Keratinocyte (primary cell): ENCODE measurements at regions not wholly inside any gene's neighbourhood (a gene's known extent, or its start where the extent isn't known, plus 50 kb on each side); places are given as distances from the start of the nearest gene placed in this dataset.

Source experiments
- CTCF ChIP-seq, 3 experiments: IDR thresholded peaks in 1 of 3; conservative IDR thresholded peaks in 1 of 3; optimal IDR thresholded peaks in 1 of 3; 2 replicates in 2 of 3; 3 replicates in 1 of 3; pipeline versions ENCODE3 to v1.5.1; 2011; ENCODE audit warnings: low read length in 3 of 3, mild to moderate bottlenecking in 3 of 3, moderate library complexity in 2 of 3, control low read depth in 1 of 3, inconsistent platforms in 1 of 3; ENCODE audit not compliant: insufficient read depth in 2 of 3; ENCODE audit errors: extremely low read depth in 1 of 3
- EZH2 ChIP-seq: IDR thresholded peaks from one replicate; pipeline ENCODE4 v1.6.1; 2012; ENCODE audit warnings: inconsistent platforms, mild to moderate bottlenecking, low read length, moderate library complexity

- no peak for TF ChIP-seq CTCF (optimal IDR thresholded peaks at IDR 0.05 in 1 of 3, IDR thresholded peaks at IDR 0.05 in 1 of 3, conservative IDR thresholded peaks at IDR 0.05 in 1 of 3; ENCODE audit: extremely low read depth in 1 of 3, insufficient read depth in 2 of 3, low read length in 3 of 3)
- TF ChIP-seq EZH2, result no peak
These were observed 65.6 kb upstream of the ETS2 start for GRCh38 chr21:38740090-38740489.
